CD4-positive, alpha-beta T cell treated with Interleukin-17A for 4 hours (primary cell): ENCODE measurements at regions not wholly inside any gene's neighbourhood (a gene's known extent, or its start where the extent isn't known, plus 50 kb on each side); places are given as distances from the start of the nearest gene placed in this dataset.
"Not testable (repeated sequence)": the region's sequence is repeated elsewhere in the genome, so short reads cannot be mapped to it uniquely, and the experiment has no call there.

ENCODE experiments used
- DNase-seq: peaks from one replicate; pipeline ENCODE4 v3.0.0-alpha.2; 2020; ENCODE audit warnings: mixed read lengths

- DNase-seq, result no peak
Observed at GRCh38 chr14:97773598-97773997, 976.4 kb downstream of the VRK1 start.

- peak; percentile 17 for DNase-seq
Observed at GRCh38 chr14:97776890-97777558, 979.8 kb downstream of the VRK1 start.

GRCh38 chr14:97777622-97778355 lies 980.6 kb downstream of the VRK1 start:
- peak; percentile 44 for DNase-seq

GRCh38 chr14:97779140-97779539 lies 982.0 kb downstream of the VRK1 start:
- no peak for DNase-seq

- no peak for DNase-seq
Observed at GRCh38 chr14:97780804-97781203, 983.6 kb downstream of the VRK1 start.

- DNase-seq, result no peak
Observed at GRCh38 chr14:97781961-97782360, 984.8 kb downstream of the VRK1 start.

- DNase-seq, result no peak
Observed at GRCh38 chr14:97782871-97783414, 985.8 kb downstream of the VRK1 start.

GRCh38 chr14:97785495-97785894 lies 988.3 kb downstream of the VRK1 start:
- DNase-seq, result no peak

- DNase-seq, result no peak
Observed at GRCh38 chr14:97788364-97788763, 991.2 kb downstream of the VRK1 start.

GRCh38 chr14:97788846-97789526 lies 991.8 kb downstream of the VRK1 start:
- no peak for DNase-seq

GRCh38 chr14:97791072-97791471 lies 993.9 kb downstream of the VRK1 start:
- DNase-seq, result no peak

GRCh38 chr14:97791906-97792305 lies 994.7 kb downstream of the VRK1 start:
- no peak for DNase-seq

GRCh38 chr14:97796511-97796910 lies 999.3 kb downstream of the VRK1 start:
- DNase-seq, result peak; percentile 19

GRCh38 chr14:97798176-97798575 lies 1001.0 kb downstream of the VRK1 start:
- peak; percentile 38 for DNase-seq

- DNase-seq, result no peak
Observed at GRCh38 chr14:97802430-97803373, 1005.5 kb downstream of the VRK1 start.

GRCh38 chr14:97804056-97804455 lies 1006.9 kb downstream of the VRK1 start:
- no peak for DNase-seq

GRCh38 chr14:97806891-97807290 lies 1009.7 kb downstream of the VRK1 start:
- DNase-seq, result no peak

GRCh38 chr14:97808541-97808940 lies 1011.4 kb downstream of the VRK1 start:
- not testable (repeated sequence) for DNase-seq

GRCh38 chr14:97813556-97813955 lies 1016.4 kb downstream of the VRK1 start:
- DNase-seq, result no peak

GRCh38 chr14:97820781-97821180 lies 1023.6 kb downstream of the VRK1 start:
- no peak for DNase-seq

GRCh38 chr14:97824218-97824617 lies 1027.0 kb downstream of the VRK1 start:
- no peak for DNase-seq

GRCh38 chr14:97827746-97828145 lies 1030.6 kb downstream of the VRK1 start:
- no peak for DNase-seq
